ENCODE measurements at regions not wholly inside any gene's neighbourhood (a gene's known extent, or its start where the extent isn't known, plus 50 kb on each side); places are given as distances from the start of the nearest gene placed in this dataset.

DNA sequence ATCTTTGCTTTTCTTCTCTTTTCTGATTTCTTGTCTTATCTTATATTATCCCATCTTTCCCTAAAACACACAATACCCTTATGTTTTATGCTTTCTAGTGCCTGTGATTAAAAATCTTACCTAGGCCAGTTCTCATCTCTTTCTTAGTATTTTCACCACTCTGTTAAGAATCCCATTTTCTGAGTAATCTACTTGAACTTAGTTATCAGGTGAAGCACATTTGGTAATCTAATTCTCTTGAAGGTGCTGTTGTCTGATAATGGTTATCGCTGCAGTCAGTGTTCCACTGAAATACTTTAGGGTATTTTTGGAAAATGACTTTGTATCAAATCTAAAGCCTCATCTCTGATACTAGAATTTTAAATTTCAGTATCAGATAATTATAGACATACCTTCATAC, 192.5 kb upstream of the MAN1A1 start:
- TF ChIP-seq REST (IDR thresholded peaks at IDR 0.05; ENCODE audit: insufficient read depth in 1 of 2, low read depth in 2 of 2, low read length in 2 of 2): no peak
- TF ChIP-seq POLR2AphosphoS5 (IDR thresholded peaks at IDR 0.05; ENCODE audit: low read depth, low read length): no peak
- no peak for TF ChIP-seq TAF1 (IDR thresholded peaks at IDR 0.05; ENCODE audit: borderline replicate concordance, insufficient read depth, low read length)
- TF ChIP-seq SIN3A (IDR thresholded peaks at IDR 0.05; ENCODE audit: borderline replicate concordance, insufficient read depth, low read length): no peak
- no peak for TF ChIP-seq FOXP2 (optimal IDR thresholded peaks at IDR 0.05; ENCODE audit: borderline replicate concordance, extremely low read depth, extremely low read length, insufficient read depth)

Measured in PFSK-1 (cell line).